ENCODE measurements at regions not wholly inside any gene's neighbourhood (a gene's known extent, or its start where the extent isn't known, plus 50 kb on each side); places are given as distances from the start of the nearest gene placed in this dataset.

DNA sequence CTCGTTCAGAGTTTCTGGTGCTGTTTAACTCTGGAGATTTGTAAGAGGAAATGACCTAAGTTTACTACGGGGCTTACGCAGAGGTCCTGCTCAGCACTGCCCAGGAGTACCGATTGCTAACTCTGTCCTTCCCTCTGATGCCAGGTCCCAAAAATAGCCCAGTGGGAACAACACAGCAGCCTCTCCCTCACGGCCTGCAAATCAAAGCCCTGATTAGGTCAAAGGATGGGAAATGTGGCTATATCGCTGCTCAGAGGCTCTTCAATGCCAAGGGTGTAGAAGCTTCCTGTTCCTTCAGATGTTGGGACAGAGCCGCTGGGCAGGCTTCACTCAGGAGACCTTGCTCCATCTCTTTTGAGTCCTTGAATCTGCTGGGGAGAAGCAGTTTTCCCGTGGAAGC is 174.2 kb upstream of the KCNJ16 start:
- H3K27ac ChIP-seq: peak overlapping the region in 1 of 8 donors; percentile 7
- intact Hi-C loops (cut with DNase I; ENCODE audit: low total_unique reads): no loop called here
- WGBS, 5 donors: 59 to 69% (median 66%) methylated on average over 8 of the region's 8 CpGs

DNA sequence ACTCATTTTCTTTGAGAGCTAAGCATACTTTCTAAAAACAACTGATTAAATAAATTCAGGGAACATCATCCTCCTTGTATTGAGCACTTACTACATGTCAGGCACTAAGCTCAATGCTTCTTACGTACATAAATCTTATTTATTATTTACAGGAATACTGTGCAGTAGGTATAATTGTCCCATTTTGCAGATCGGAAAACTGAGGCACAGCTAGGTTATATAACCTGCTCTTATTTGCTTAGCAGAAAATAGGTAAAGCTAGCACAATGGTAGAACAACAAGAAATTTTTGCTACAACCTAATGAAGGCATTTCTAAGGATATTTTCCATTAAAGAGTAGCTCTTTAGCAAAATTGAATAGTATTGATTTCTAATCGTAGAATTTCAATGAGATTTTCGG is 168.7 kb upstream of the KCNJ16 start:
- 90 to 95% (median 91%) methylated on average over 4 of the region's 4 CpGs for WGBS, 5 donors
- Histone ChIP-seq H3K27me3 (replicated peaks in 1 of 7) (no peaks in the 10 kb centered on the region), H3K27ac (no peak overlapping the region), H3K4me1 (no peaks in the 10 kb centered on the region), H3K36me3 (no peaks in the 10 kb centered on the region), H3K4me3 (no peak overlapping the region), H3K9me3 (no peaks in the 10 kb centered on the region)
- TF ChIP-seq POLR2A (IDR thresholded peaks at IDR 0.05) (no peak), POLR2AphosphoS5 (IDR thresholded peaks at IDR 0.05) (no peak)
- TF ChIP-seq, protein P1, sequence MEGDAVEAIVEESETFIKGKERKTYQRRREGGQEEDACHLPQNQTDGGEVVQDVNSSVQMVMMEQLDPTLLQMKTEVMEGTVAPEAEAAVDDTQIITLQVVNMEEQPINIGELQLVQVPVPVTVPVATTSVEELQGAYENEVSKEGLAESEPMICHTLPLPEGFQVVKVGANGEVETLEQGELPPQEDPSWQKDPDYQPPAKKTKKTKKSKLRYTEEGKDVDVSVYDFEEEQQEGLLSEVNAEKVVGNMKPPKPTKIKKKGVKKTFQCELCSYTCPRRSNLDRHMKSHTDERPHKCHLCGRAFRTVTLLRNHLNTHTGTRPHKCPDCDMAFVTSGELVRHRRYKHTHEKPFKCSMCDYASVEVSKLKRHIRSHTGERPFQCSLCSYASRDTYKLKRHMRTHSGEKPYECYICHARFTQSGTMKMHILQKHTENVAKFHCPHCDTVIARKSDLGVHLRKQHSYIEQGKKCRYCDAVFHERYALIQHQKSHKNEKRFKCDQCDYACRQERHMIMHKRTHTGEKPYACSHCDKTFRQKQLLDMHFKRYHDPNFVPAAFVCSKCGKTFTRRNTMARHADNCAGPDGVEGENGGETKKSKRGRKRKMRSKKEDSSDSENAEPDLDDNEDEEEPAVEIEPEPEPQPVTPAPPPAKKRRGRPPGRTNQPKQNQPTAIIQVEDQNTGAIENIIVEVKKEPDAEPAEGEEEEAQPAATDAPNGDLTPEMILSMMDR (IDR thresholded peaks at IDR 0.05 in 8 of 11, conservative IDR thresholded peaks at IDR 0.05 in 3 of 11): no peak
- no peak for DNase-seq
- intact Hi-C loops (cut with DNase I; ENCODE audit: low total_unique reads): no loop called here

More for the DNA sequence above, 174.2 kb upstream of the KCNJ16 start:
- H3K27me3 ChIP-seq (replicated peaks in 1 of 7): no peaks in the 10 kb centered on the region
- H3K36me3 ChIP-seq: no peaks in the 10 kb centered on the region
- no peaks in the 10 kb centered on the region for H3K9me3 ChIP-seq
- no peak overlapping the region for H3K4me3 ChIP-seq
- TF ChIP-seq POLR2A (IDR thresholded peaks at IDR 0.05) (no peak), POLR2AphosphoS5 (IDR thresholded peaks at IDR 0.05) (no peak)
- TF ChIP-seq, protein P1 (IDR thresholded peaks at IDR 0.05 in 8 of 11, conservative IDR thresholded peaks at IDR 0.05 in 3 of 11): no peak
- H3K4me1 ChIP-seq: no peaks in the 10 kb centered on the region
- DNase-seq: no peak

DNA sequence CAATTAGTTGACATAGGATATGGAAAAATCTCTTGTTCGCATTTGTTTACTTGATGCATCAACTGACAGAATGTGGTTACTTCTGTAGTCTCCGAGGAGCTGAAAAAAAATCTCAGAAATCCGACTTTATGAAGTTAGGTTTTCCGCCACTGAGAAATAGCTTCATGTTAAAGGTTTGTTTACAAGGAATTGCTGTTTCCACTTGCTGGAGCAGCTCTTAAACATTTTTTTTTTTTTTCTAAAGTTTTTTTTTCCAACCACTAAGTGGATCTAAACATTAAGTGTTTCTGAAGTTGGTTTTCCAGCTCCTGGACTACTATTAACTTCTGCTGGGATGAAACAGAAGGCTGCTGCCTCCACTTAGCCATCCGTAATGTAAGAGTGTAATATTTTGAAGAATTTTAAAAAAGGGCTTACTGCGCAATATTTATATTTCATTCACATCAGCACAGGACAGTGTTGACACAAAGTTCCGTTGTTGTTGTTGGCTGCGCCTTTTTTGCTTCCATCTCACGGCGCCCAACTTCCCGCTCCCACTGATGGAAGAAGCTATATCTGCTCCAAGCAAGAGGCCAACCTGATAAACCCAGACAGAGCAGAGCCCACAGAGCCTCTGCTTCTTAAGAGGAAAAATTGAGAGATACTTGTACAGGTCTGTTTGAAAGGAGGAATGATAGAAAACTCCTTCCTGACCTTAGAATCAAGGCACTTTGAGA is 167.7 kb upstream of the KCNJ16 start:
- Histone ChIP-seq H3K27me3 (replicated peaks in 1 of 7) (no peaks in the 10 kb centered on the region), H3K9me3 (no peaks in the 10 kb centered on the region), H3K4me1 (no peaks in the 10 kb centered on the region), H3K36me3 (no peaks in the 10 kb centered on the region), H3K27ac (no peak overlapping the region), H3K4me3 (no peak overlapping the region)
- WGBS, 5 donors: 82 to 93% (median 88%) methylated on average over 11 of the region's 11 CpGs
- no peak for TF ChIP-seq POLR2AphosphoS5 (IDR thresholded peaks at IDR 0.05)
- TF ChIP-seq POLR2A (IDR thresholded peaks at IDR 0.05): no peak
- TF ChIP-seq, protein P1 (IDR thresholded peaks at IDR 0.05 in 8 of 11, conservative IDR thresholded peaks at IDR 0.05 in 3 of 11): no peak
- intact Hi-C loops (cut with DNase I; ENCODE audit: low total_unique reads): no loop called here
- DNase-seq: no peak

DNA sequence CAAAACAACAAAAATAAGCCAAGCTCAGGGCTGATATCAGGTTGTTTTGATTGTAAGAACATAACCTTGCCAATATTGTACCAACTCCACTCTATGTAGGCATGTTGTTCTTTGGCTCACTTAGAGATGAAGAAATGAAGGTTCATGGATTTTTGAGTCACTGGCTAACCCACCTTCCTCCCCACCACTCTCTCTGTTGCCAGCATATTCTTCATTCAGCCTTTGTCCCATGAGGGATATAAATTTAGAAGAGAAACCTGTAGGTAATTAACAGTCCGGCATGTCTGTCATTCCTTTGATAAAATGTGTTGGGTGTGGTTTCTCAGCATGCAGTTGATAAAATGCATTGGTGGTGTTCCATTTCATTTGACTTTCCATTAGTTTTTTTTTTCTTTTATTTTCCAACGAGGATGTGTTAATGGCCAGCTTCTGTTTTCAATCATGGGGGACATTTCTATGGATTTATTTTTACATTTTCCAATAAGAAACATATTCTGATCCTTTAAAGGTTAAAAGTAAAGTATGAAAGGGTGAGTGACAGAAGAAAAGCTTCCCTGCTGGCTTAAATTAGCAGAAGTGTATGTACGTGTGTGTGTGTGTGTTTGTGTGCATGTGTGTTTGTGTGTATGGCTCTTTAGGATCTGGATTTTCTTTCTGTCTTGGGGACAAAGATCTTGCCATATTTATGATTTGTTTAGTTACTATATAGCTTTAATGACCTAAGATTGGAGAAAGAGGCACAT is 166.2 kb upstream of the KCNJ16 start:
- intact Hi-C loops (cut with DNase I; ENCODE audit: low total_unique reads): no loop called here
- Histone ChIP-seq H3K27ac (no peak overlapping the region), H3K4me1 (no peaks in the 10 kb centered on the region), H3K9me3 (no peaks in the 10 kb centered on the region), H3K36me3 (no peaks in the 10 kb centered on the region), H3K27me3 (replicated peaks in 1 of 7) (no peaks in the 10 kb centered on the region), H3K4me3 (no peak overlapping the region)
- DNase-seq: no peak
- WGBS, 5 donors: 66 to 77% (median 70%) methylated on average over 3 of the region's 3 CpGs
- TF ChIP-seq POLR2A (IDR thresholded peaks at IDR 0.05) (no peak), POLR2AphosphoS5 (IDR thresholded peaks at IDR 0.05) (no peak)
